ENCODE measurements at regions not wholly inside any gene's neighbourhood (a gene's known extent, or its start where the extent isn't known, plus 50 kb on each side); places are given as distances from the start of the nearest gene placed in this dataset.
"Not testable (repeated sequence)": the region's sequence is repeated elsewhere in the genome, so short reads cannot be mapped to it uniquely, and the experiment has no call there.

- H3K36me3 ChIP-seq (ENCODE audit: control insufficient read depth in 2 of 3, insufficient read depth in 3 of 3, low read length in 3 of 3), result no peaks in the 10 kb centered on the region
- intact Hi-C loops (cut with micrococcal nuclease), result no loop called here
- POLR2A ChIA-PET, result no interaction called here
These were observed 699.0 kb upstream of the LUZP2 start for GRCh38 chr11:23797624-23798419.

GRCh38 chr11:23834306-23834705 lies 662.5 kb upstream of the LUZP2 start:
- H3K36me3 ChIP-seq (ENCODE audit: control insufficient read depth in 2 of 3, insufficient read depth in 3 of 3, low read length in 3 of 3); H3K4me1 Mint-ChIP-seq; H3K9me3 ChIP-seq (ENCODE audit: control insufficient read depth in 2 of 3, low read length in 3 of 3); intact Hi-C loops (cut with micrococcal nuclease); H3K27ac ChIP-seq (ENCODE audit: low read depth, low read length); H3K27me3 Mint-ChIP-seq; DNase-seq; H3K27ac Mint-ChIP-seq; H3K4me3 ChIP-seq (ENCODE audit: low read length); CTCF ChIA-PET; ATAC-seq; POLR2A ChIA-PET; H3K27me3 ChIP-seq (ENCODE audit: control insufficient read depth in 2 of 2, insufficient read depth in 2 of 2, low read length in 2 of 2); H3K4me3 Mint-ChIP-seq; H3K36me3 Mint-ChIP-seq; H3K4me1 ChIP-seq (ENCODE audit: control insufficient read depth in 2 of 2, insufficient read depth in 2 of 2, low read length in 2 of 2): not testable (repeated sequence)
- H3K9me3 Mint-ChIP-seq, result peaks cover 0 to 20% (median 2%) of the 10 kb centered on the region in 11 donors

More at GRCh38 chr11:23797624-23798419, 699.0 kb upstream of the LUZP2 start:
- DNase-seq (no peak), ATAC-seq (no peak)
- no peak overlapping the region for H3K27ac Mint-ChIP-seq
- no peaks in the 10 kb centered on the region for H3K9me3 ChIP-seq (ENCODE audit: control insufficient read depth in 2 of 3, low read length in 3 of 3)
- no peak overlapping the region for H3K4me3 ChIP-seq (ENCODE audit: low read length)
- H3K27ac ChIP-seq (ENCODE audit: low read depth, low read length), result no peak overlapping the region
- no peak overlapping the region for H3K4me3 Mint-ChIP-seq
- H3K27me3 ChIP-seq (ENCODE audit: control insufficient read depth in 2 of 2, insufficient read depth in 2 of 2, low read length in 2 of 2), result no peaks in the 10 kb centered on the region
- peaks cover 0 to 10% (median 1%) of the 10 kb centered on the region in 11 donors for H3K9me3 Mint-ChIP-seq
- no peaks in the 10 kb centered on the region for H3K4me1 ChIP-seq (ENCODE audit: control insufficient read depth in 2 of 2, insufficient read depth in 2 of 2, low read length in 2 of 2)
- CTCF ChIA-PET, result no interaction called here
- no peaks in the 10 kb centered on the region for H3K4me1 Mint-ChIP-seq
- no peaks in the 10 kb centered on the region for H3K27me3 Mint-ChIP-seq
- H3K36me3 Mint-ChIP-seq, result no peaks in the 10 kb centered on the region

GRCh38 chr11:23836981-23837380 lies 659.9 kb upstream of the LUZP2 start:
- POLR2A ChIA-PET, result no interaction called here
- intact Hi-C loops (cut with micrococcal nuclease), result no loop called here
- H3K27ac Mint-ChIP-seq, result no peak overlapping the region

GRCh38 chr11:23840872-23841271 lies 656.0 kb upstream of the LUZP2 start:
- H3K4me1 Mint-ChIP-seq, result no peaks in the 10 kb centered on the region
- Histone ChIP-seq H3K27ac (ENCODE audit: low read depth, low read length) (no peak overlapping the region), H3K36me3 (ENCODE audit: control insufficient read depth in 2 of 3, insufficient read depth in 3 of 3, low read length in 3 of 3) (no peaks in the 10 kb centered on the region), H3K9me3 (ENCODE audit: control insufficient read depth in 2 of 3, low read length in 3 of 3) (no peaks in the 10 kb centered on the region), H3K27me3 (ENCODE audit: control insufficient read depth in 2 of 2, insufficient read depth in 2 of 2, low read length in 2 of 2) (no peaks in the 10 kb centered on the region), H3K4me1 (ENCODE audit: control insufficient read depth in 2 of 2, insufficient read depth in 2 of 2, low read length in 2 of 2) (no peaks in the 10 kb centered on the region), H3K4me3 (ENCODE audit: low read length) (no peak overlapping the region)
- no peak overlapping the region for H3K4me3 Mint-ChIP-seq
- H3K27me3 Mint-ChIP-seq, result no peaks in the 10 kb centered on the region
- ChIA-PET POLR2A (no interaction called here), CTCF (no interaction called here)
- no peak overlapping the region for H3K27ac Mint-ChIP-seq
- DNase-seq, result no peak
- no peaks in the 10 kb centered on the region for H3K36me3 Mint-ChIP-seq
- peaks cover 1 to 33% (median 6%) of the 10 kb centered on the region in 11 donors for H3K9me3 Mint-ChIP-seq
- ATAC-seq, result no peak
- intact Hi-C loops (cut with micrococcal nuclease), result no loop called here

More at GRCh38 chr11:23836981-23837380, 659.9 kb upstream of the LUZP2 start:
- H3K9me3 ChIP-seq (ENCODE audit: control insufficient read depth in 2 of 3, low read length in 3 of 3), result no peaks in the 10 kb centered on the region
- no peaks in the 10 kb centered on the region for H3K4me1 ChIP-seq (ENCODE audit: control insufficient read depth in 2 of 2, insufficient read depth in 2 of 2, low read length in 2 of 2)
- ATAC-seq, result no peak
- H3K9me3 Mint-ChIP-seq, result peaks cover 0 to 20% (median 4%) of the 10 kb centered on the region in 11 donors
- CTCF ChIA-PET, result no interaction called here
- no peak for DNase-seq
- no peaks in the 10 kb centered on the region for H3K36me3 Mint-ChIP-seq
- no peaks in the 10 kb centered on the region for H3K27me3 ChIP-seq (ENCODE audit: control insufficient read depth in 2 of 2, insufficient read depth in 2 of 2, low read length in 2 of 2)
- H3K4me1 Mint-ChIP-seq, result no peaks in the 10 kb centered on the region
- no peaks in the 10 kb centered on the region for H3K36me3 ChIP-seq (ENCODE audit: control insufficient read depth in 2 of 3, insufficient read depth in 3 of 3, low read length in 3 of 3)
- no peak overlapping the region for H3K4me3 Mint-ChIP-seq
- no peaks in the 10 kb centered on the region for H3K27me3 Mint-ChIP-seq
- no peak overlapping the region for H3K4me3 ChIP-seq (ENCODE audit: low read length)
- H3K27ac ChIP-seq (ENCODE audit: low read depth, low read length), result no peak overlapping the region

GRCh38 chr11:23846902-23847422 lies 649.9 kb upstream of the LUZP2 start:
- intact Hi-C loops (cut with micrococcal nuclease), result no loop called here
- POLR2A ChIA-PET, result no interaction called here
- peaks cover 1 to 22% (median 10%) of the 10 kb centered on the region in 11 donors for H3K9me3 Mint-ChIP-seq

GRCh38 chr11:23851216-23851615 lies 645.6 kb upstream of the LUZP2 start:
- POLR2A ChIA-PET, result no interaction called here
- Mint-ChIP-seq H3K27me3 (no peaks in the 10 kb centered on the region), H3K4me1 (no peaks in the 10 kb centered on the region), H3K27ac (no peak overlapping the region), H3K9me3 (peaks cover 0 to 9% (median 2%) of the 10 kb centered on the region in 11 donors), H3K36me3 (no peaks in the 10 kb centered on the region), H3K4me3 (no peak overlapping the region)
- Histone ChIP-seq H3K27me3 (ENCODE audit: control insufficient read depth in 2 of 2, insufficient read depth in 2 of 2, low read length in 2 of 2) (no peaks in the 10 kb centered on the region), H3K4me1 (ENCODE audit: control insufficient read depth in 2 of 2, insufficient read depth in 2 of 2, low read length in 2 of 2) (no peaks in the 10 kb centered on the region), H3K9me3 (ENCODE audit: control insufficient read depth in 2 of 3, low read length in 3 of 3) (no peaks in the 10 kb centered on the region), H3K4me3 (ENCODE audit: low read length) (no peak overlapping the region), H3K36me3 (ENCODE audit: control insufficient read depth in 2 of 3, insufficient read depth in 3 of 3, low read length in 3 of 3) (no peaks in the 10 kb centered on the region), H3K27ac (ENCODE audit: low read depth, low read length) (no peak overlapping the region)
- DNase-seq (no peak), ATAC-seq (no peak)
- CTCF ChIA-PET, result no interaction called here
- intact Hi-C loops (cut with micrococcal nuclease), result no loop called here

More at GRCh38 chr11:23846902-23847422, 649.9 kb upstream of the LUZP2 start:
- CTCF ChIA-PET, result no interaction called here
- Mint-ChIP-seq H3K27me3 (no peaks in the 10 kb centered on the region), H3K36me3 (no peaks in the 10 kb centered on the region), H3K4me3 (no peak overlapping the region), H3K27ac (no peak overlapping the region), H3K4me1 (no peaks in the 10 kb centered on the region)
- Histone ChIP-seq H3K27me3 (ENCODE audit: control insufficient read depth in 2 of 2, insufficient read depth in 2 of 2, low read length in 2 of 2) (no peaks in the 10 kb centered on the region), H3K27ac (ENCODE audit: low read depth, low read length) (no peak overlapping the region), H3K4me3 (ENCODE audit: low read length) (no peak overlapping the region), H3K4me1 (ENCODE audit: control insufficient read depth in 2 of 2, insufficient read depth in 2 of 2, low read length in 2 of 2) (no peaks in the 10 kb centered on the region), H3K9me3 (ENCODE audit: control insufficient read depth in 2 of 3, low read length in 3 of 3) (no peaks in the 10 kb centered on the region), H3K36me3 (ENCODE audit: control insufficient read depth in 2 of 3, insufficient read depth in 3 of 3, low read length in 3 of 3) (no peaks in the 10 kb centered on the region)
- ATAC-seq, result no peak
- DNase-seq, result no peak

GRCh38 chr11:23856654-23857053 lies 640.2 kb upstream of the LUZP2 start:
- POLR2A ChIA-PET, result no interaction called here
- no peaks in the 10 kb centered on the region for H3K36me3 Mint-ChIP-seq
- no peak overlapping the region for H3K4me3 Mint-ChIP-seq
- intact Hi-C loops (cut with micrococcal nuclease), result no loop called here
- no peak overlapping the region for H3K4me3 ChIP-seq (ENCODE audit: low read length)
- H3K27me3 Mint-ChIP-seq, result no peaks in the 10 kb centered on the region
- no peak overlapping the region for H3K27ac Mint-ChIP-seq
- H3K36me3 ChIP-seq (ENCODE audit: control insufficient read depth in 2 of 3, insufficient read depth in 3 of 3, low read length in 3 of 3), result no peaks in the 10 kb centered on the region
- H3K9me3 ChIP-seq (ENCODE audit: control insufficient read depth in 2 of 3, low read length in 3 of 3), result no peaks in the 10 kb centered on the region
- no peaks in the 10 kb centered on the region for H3K27me3 ChIP-seq (ENCODE audit: control insufficient read depth in 2 of 2, insufficient read depth in 2 of 2, low read length in 2 of 2)
- no peak overlapping the region for H3K27ac ChIP-seq (ENCODE audit: low read depth, low read length)
- no peaks in the 10 kb centered on the region for H3K4me1 ChIP-seq (ENCODE audit: control insufficient read depth in 2 of 2, insufficient read depth in 2 of 2, low read length in 2 of 2)
- H3K9me3 Mint-ChIP-seq, result peaks cover 0 to 5% (median 0%) of the 10 kb centered on the region in 11 donors
- H3K4me1 Mint-ChIP-seq, result no peaks in the 10 kb centered on the region
- CTCF ChIA-PET, result no interaction called here
- DNase-seq, result no peak
- no peak for ATAC-seq

All from naive thymus-derived CD4-positive, alpha-beta T cell (primary cell).